HUDEP-2 (cell line): ENCODE measurements at regions not wholly inside any gene's neighbourhood (a gene's known extent, or its start where the extent isn't known, plus 50 kb on each side); places are given as distances from the start of the nearest gene placed in this dataset.

Experiments used
- DNase-seq, 76 experiments: peaks; one replicate each; lab custom pipeline; 2025; ENCODE audit not compliant: unreplicated experiment in 76 of 76; lab: John Stamatoyannopoulos, UW

- no peak for DNase-seq
Observed at GRCh38 chr10:43814663-43815062, 166.0 kb upstream of the ZNF32 start.

GRCh38 chr10:43811871-43812270 is 163.2 kb upstream of the ZNF32 start:
- no peak for DNase-seq

GRCh38 chr10:43809211-43809930 is 160.7 kb upstream of the ZNF32 start:
- DNase-seq: no peak

GRCh38 chr10:43808136-43808535 is 159.5 kb upstream of the ZNF32 start:
- no peak for DNase-seq

- no peak for DNase-seq
Observed at GRCh38 chr10:43806831-43807640, 158.4 kb upstream of the ZNF32 start.

- DNase-seq: no peak
Observed at GRCh38 chr10:43803791-43804190, 155.1 kb upstream of the ZNF32 start.

- DNase-seq: no peak
Observed at GRCh38 chr10:43802988-43803696, 154.5 kb upstream of the ZNF32 start.

GRCh38 chr10:43801626-43802025 is 152.9 kb upstream of the ZNF32 start:
- no peak for DNase-seq

GRCh38 chr10:43801140-43801539 is 152.5 kb upstream of the ZNF32 start:
- DNase-seq: no peak

GRCh38 chr10:43796781-43797180 is 148.1 kb upstream of the ZNF32 start:
- no peak for DNase-seq

- no peak for DNase-seq
Observed at GRCh38 chr10:43795639-43796038, 147.0 kb upstream of the ZNF32 start.

- no peak for DNase-seq
Observed at GRCh38 chr10:43795093-43795492, 146.4 kb upstream of the ZNF32 start.

GRCh38 chr10:43794181-43794815 is 145.6 kb upstream of the ZNF32 start:
- no peak for DNase-seq

GRCh38 chr10:43793704-43794103 is 145.0 kb upstream of the ZNF32 start:
- no peak for DNase-seq

- DNase-seq: no peak
Observed at GRCh38 chr10:43790147-43790546, 141.5 kb upstream of the ZNF32 start.

- DNase-seq: peak in 4 of 76 experiments; percentile 4 to 14 (median 6)
Observed at GRCh38 chr10:43785252-43785651, 136.6 kb upstream of the ZNF32 start.

GRCh38 chr10:43782814-43783213 is 134.1 kb upstream of the ZNF32 start:
- no peak for DNase-seq

- peak in 5 of 76 experiments; percentile 2 to 19 (median 6) for DNase-seq
Observed at GRCh38 chr10:43781480-43782361, 133.0 kb upstream of the ZNF32 start.

GRCh38 chr10:43778571-43778970 is 129.9 kb upstream of the ZNF32 start:
- no peak for DNase-seq

GRCh38 chr10:43775384-43775783 is 126.7 kb upstream of the ZNF32 start:
- no peak for DNase-seq
